ENCODE measurements at regions not wholly inside any gene's neighbourhood (a gene's known extent, or its start where the extent isn't known, plus 50 kb on each side); places are given as distances from the start of the nearest gene placed in this dataset.

DNA sequence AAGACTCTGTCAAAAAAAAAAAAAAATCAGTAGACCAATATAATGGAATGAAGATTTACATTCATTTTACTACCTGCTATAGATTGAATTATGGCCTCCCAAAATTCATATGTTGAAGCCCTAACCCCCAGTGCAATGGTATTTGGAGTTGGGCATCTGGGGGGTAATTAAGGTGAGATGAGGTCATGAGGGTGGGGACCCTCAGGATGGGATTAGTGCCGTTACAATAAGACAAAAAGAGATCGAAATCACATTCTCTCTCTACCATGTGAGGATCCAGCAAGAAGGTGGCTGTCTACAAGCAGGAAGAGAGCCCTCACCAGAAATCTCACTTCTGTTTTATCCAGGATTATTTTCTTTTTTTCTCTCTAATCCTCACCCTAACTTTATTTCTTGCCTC, 100.6 kb upstream of the LOC128125822 start:
- Histone ChIP-seq H3K27me3 (no peaks in the 10 kb centered on the region), H3K4me3 (no peak overlapping the region), H3K4me1 (no peaks in the 10 kb centered on the region), H3K36me3 (no peaks in the 10 kb centered on the region), H3K9me3 (no peaks in the 10 kb centered on the region), H3K27ac (no peak overlapping the region)
- no peak for ATAC-seq
- 88% methylated on average over 2 of the region's 2 CpGs; no CpG with 5 or more reads in 1 of the 2 donors for WGBS, 2 donors (ENCODE audit: low coverage in 1 of 2)
- TF ChIP-seq, protein P1, sequence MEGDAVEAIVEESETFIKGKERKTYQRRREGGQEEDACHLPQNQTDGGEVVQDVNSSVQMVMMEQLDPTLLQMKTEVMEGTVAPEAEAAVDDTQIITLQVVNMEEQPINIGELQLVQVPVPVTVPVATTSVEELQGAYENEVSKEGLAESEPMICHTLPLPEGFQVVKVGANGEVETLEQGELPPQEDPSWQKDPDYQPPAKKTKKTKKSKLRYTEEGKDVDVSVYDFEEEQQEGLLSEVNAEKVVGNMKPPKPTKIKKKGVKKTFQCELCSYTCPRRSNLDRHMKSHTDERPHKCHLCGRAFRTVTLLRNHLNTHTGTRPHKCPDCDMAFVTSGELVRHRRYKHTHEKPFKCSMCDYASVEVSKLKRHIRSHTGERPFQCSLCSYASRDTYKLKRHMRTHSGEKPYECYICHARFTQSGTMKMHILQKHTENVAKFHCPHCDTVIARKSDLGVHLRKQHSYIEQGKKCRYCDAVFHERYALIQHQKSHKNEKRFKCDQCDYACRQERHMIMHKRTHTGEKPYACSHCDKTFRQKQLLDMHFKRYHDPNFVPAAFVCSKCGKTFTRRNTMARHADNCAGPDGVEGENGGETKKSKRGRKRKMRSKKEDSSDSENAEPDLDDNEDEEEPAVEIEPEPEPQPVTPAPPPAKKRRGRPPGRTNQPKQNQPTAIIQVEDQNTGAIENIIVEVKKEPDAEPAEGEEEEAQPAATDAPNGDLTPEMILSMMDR (IDR thresholded peaks at IDR 0.05) = no peak
- TF ChIP-seq POLR2A (IDR thresholded peaks at IDR 0.05) (no peak), POLR2AphosphoS5 (IDR thresholded peaks at IDR 0.05) (no peak), EP300 (IDR thresholded peaks at IDR 0.05) (no peak)

DNA sequence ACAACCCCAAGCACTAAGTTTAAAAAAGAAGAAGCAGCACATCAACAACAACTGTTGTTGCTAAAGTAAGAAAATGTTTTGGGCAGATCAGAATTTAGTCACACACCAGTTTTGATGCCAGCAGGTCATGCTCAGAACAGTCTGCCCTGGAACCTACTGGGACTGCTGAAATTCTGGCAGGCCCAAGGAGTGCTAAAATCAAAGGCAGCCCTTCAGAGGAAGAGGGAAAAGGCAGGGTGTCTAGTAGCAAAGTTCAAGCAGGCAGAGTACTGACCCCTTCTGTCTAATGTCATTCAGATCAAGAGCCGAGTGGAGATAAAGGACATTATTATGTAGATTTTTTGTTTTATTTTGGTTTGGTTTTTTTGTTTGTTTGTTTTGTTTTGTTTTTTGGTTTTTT, 96.6 kb upstream of the LOC128125822 start:
- ATAC-seq = no peak
- 75 to 83% methylated on average over 1 of the region's 1 CpG for WGBS, 2 donors (ENCODE audit: low coverage in 1 of 2)
- Histone ChIP-seq H3K4me1 (no peaks in the 10 kb centered on the region), H3K27me3 (no peaks in the 10 kb centered on the region), H3K27ac (no peak overlapping the region), H3K4me3 (no peak overlapping the region), H3K36me3 (no peaks in the 10 kb centered on the region), H3K9me3 (no peaks in the 10 kb centered on the region)
- TF ChIP-seq POLR2A (IDR thresholded peaks at IDR 0.05) = no peak

DNA sequence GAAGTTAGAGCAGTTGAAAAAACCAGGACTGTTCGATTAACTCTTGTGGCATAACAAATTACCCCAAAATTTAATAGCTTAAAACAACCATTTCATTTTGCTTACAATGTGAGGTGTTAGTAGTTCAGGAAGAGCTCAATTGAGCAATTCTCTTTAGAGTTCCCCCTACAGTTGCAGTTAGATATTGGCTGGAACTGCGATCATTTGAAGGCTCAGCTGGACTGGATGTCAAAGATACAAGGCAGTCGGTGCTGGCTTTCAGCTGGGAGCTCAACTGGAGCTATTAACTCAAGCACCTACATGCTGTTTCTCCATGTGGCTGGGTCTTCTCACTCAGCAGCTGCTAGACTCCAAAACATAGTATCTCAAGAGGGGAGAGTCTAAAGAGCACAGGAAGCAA, 96.0 kb upstream of the LOC128125822 start:
- 48 to 62% methylated on average over 3 of the region's 3 CpGs for WGBS, 2 donors (ENCODE audit: low coverage in 1 of 2)
- no peak overlapping the region for H3K27ac ChIP-seq
- no peak for ATAC-seq
- no peaks in the 10 kb centered on the region for H3K27me3 ChIP-seq
- no peaks in the 10 kb centered on the region for H3K9me3 ChIP-seq
- no peaks in the 10 kb centered on the region for H3K4me1 ChIP-seq
- H3K36me3 ChIP-seq = no peaks in the 10 kb centered on the region
- TF ChIP-seq, protein P1 (IDR thresholded peaks at IDR 0.05) = no peak
- no peak for TF ChIP-seq POLR2A (IDR thresholded peaks at IDR 0.05)
- TF ChIP-seq EP300 (IDR thresholded peaks at IDR 0.05) = no peak
- TF ChIP-seq POLR2AphosphoS5 (IDR thresholded peaks at IDR 0.05) = no peak
- no peak overlapping the region for H3K4me3 ChIP-seq

DNA sequence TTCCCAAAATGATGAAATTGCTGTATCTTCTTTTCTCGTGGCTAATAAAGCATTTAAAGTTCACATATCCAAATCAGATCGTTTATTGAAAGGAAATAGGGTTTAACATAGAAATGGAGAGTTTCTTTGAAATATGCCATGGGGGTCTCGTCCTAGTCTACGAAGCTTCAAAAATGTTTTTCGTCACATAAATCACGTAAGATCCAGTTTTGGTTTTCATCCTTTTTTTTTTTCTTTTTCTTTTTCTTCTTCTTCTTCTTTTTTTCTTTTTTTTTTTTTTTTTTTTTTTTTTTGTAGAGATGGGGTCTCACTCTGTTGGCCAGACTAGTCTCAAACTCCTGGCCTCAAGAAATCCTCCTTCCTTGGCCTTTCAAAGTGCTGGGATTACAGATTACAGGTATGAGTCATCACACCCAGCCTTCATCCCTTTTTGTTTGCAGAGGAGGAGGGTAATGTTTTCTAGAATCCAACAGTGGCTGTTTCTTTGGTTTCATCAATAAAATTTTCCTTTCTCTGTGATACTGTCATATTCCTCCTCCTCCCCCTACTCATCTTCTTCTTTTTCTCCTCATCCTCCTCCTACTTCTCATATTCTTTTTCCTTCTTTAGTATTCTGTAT, 94.7 kb upstream of the LOC128125822 start:
- no peaks in the 10 kb centered on the region for H3K4me1 ChIP-seq
- H3K27ac ChIP-seq = no peak overlapping the region
- ATAC-seq = no peak
- no peak for TF ChIP-seq POLR2AphosphoS5 (IDR thresholded peaks at IDR 0.05)
- no peak for TF ChIP-seq EP300 (IDR thresholded peaks at IDR 0.05)
- H3K4me3 ChIP-seq = no peak overlapping the region
- WGBS, 2 donors (ENCODE audit: low coverage in 1 of 2) = 90 to 92% methylated on average over 6 of the region's 6 CpGs
- no peaks in the 10 kb centered on the region for H3K27me3 ChIP-seq
- H3K9me3 ChIP-seq = no peaks in the 10 kb centered on the region
- H3K36me3 ChIP-seq = no peaks in the 10 kb centered on the region

DNA sequence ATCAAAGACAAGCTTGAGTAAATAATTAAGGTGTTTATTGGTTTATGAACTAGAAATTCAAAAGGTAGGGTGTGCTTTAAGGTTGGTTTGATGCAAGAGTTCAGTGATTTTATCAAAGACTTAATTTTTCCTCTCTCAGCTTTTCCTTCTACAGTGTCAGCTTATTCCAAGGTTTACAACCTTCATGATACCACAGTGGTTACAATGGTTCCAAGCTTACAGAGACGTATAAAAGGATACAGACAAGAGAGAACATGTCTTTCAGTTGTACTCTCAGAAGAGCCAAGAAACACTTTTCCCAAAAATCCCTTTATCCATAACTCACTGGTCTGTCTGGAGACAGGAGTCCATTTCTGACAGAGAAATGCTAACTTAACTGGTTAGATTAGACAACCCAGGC, 93.5 kb upstream of the LOC128125822 start:
- H3K4me3 ChIP-seq = no peak overlapping the region
- H3K9me3 ChIP-seq = no peaks in the 10 kb centered on the region
- no peaks in the 10 kb centered on the region for H3K36me3 ChIP-seq
- TF ChIP-seq POLR2A (IDR thresholded peaks at IDR 0.05) = no peak
- TF ChIP-seq POLR2AphosphoS5 (IDR thresholded peaks at IDR 0.05) = no peak
- no peak for TF ChIP-seq EP300 (IDR thresholded peaks at IDR 0.05)
- TF ChIP-seq, protein P1 (IDR thresholded peaks at IDR 0.05) = no peak
- WGBS, 2 donors (ENCODE audit: low coverage in 1 of 2) = 86% methylated on average over 1 of the region's 1 CpG; no CpG with 5 or more reads in 1 of the 2 donors
- no peaks in the 10 kb centered on the region for H3K27me3 ChIP-seq
- ATAC-seq = no peak
- no peak overlapping the region for H3K27ac ChIP-seq
- no peaks in the 10 kb centered on the region for H3K4me1 ChIP-seq

DNA sequence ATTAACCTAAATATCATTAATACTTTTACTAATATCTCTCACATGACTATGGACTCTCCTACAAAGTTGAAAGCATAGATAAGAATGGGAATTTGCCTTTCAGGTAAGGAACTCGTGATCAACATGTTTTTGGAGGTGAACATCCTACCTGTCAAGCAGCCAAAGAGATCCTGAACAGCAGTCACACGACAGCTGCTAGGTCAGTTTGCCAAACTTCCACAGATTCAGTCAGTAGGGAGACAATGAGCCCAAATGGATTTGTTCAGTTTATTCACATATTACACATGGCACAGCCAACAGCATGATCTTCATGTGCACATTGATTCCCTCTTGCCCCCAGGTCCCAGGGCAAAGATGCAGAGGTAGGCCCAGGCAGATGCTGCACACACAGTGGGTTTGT, 86.1 kb upstream of the LOC128125822 start:
- Histone ChIP-seq H3K4me3 (no peak overlapping the region), H3K36me3 (no peaks in the 10 kb centered on the region), H3K4me1 (no peaks in the 10 kb centered on the region), H3K9me3 (no peaks in the 10 kb centered on the region), H3K27me3 (no peaks in the 10 kb centered on the region), H3K27ac (no peak overlapping the region)
- TF ChIP-seq EP300 (IDR thresholded peaks at IDR 0.05) = no peak
- TF ChIP-seq POLR2A (IDR thresholded peaks at IDR 0.05) = no peak
- no peak for TF ChIP-seq POLR2AphosphoS5 (IDR thresholded peaks at IDR 0.05)
- TF ChIP-seq, protein P1 (IDR thresholded peaks at IDR 0.05) = no peak
- ATAC-seq = no peak
- 79 to 88% methylated on average over 2 of the region's 2 CpGs for WGBS, 2 donors (ENCODE audit: low coverage in 1 of 2)
